H1 (cell line): ENCODE measurements at regions not wholly inside any gene's neighbourhood (a gene's known extent, or its start where the extent isn't known, plus 50 kb on each side); places are given as distances from the start of the nearest gene placed in this dataset.

Source experiments
- GTF2F1 ChIP-seq: IDR thresholded peaks from 2 replicates; pipeline ENCODE4 v1.6.1; 2012; ENCODE audit warnings: low read depth, low read length, improper control_type of control experiment, borderline replicate concordance
- TF ChIP-seq, protein P1 (sequence below): fragments of 300-600 bp; sonication (generic); IDR thresholded peaks from 2 replicates; pipeline ENCODE4 v1.7.1; 2012; ENCODE audit warnings: low read length, moderate library complexity, mild to moderate bottlenecking, inconsistent platforms; ENCODE audit not compliant: insufficient replicate concordance

DNA sequence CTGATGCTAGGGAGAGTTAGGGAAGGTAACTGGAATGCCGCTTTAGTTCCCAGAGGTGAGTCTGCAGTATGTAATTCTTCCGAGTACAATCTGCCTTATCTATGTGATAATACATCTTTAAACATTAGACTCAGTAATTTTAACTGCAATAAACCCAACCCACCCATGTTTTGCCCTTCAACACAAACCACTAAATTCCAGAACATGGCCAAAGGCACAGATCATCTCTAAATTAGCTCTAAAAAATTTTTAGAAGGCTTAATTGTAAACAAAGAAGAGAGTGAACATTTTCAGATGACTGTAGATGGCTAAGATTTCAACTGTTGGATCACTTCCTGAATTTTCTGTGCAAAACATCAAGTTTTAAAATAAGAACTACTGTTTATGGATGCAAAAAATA, 488.7 kb upstream of the ID2 start (continued):
- TF ChIP-seq, protein P1, sequence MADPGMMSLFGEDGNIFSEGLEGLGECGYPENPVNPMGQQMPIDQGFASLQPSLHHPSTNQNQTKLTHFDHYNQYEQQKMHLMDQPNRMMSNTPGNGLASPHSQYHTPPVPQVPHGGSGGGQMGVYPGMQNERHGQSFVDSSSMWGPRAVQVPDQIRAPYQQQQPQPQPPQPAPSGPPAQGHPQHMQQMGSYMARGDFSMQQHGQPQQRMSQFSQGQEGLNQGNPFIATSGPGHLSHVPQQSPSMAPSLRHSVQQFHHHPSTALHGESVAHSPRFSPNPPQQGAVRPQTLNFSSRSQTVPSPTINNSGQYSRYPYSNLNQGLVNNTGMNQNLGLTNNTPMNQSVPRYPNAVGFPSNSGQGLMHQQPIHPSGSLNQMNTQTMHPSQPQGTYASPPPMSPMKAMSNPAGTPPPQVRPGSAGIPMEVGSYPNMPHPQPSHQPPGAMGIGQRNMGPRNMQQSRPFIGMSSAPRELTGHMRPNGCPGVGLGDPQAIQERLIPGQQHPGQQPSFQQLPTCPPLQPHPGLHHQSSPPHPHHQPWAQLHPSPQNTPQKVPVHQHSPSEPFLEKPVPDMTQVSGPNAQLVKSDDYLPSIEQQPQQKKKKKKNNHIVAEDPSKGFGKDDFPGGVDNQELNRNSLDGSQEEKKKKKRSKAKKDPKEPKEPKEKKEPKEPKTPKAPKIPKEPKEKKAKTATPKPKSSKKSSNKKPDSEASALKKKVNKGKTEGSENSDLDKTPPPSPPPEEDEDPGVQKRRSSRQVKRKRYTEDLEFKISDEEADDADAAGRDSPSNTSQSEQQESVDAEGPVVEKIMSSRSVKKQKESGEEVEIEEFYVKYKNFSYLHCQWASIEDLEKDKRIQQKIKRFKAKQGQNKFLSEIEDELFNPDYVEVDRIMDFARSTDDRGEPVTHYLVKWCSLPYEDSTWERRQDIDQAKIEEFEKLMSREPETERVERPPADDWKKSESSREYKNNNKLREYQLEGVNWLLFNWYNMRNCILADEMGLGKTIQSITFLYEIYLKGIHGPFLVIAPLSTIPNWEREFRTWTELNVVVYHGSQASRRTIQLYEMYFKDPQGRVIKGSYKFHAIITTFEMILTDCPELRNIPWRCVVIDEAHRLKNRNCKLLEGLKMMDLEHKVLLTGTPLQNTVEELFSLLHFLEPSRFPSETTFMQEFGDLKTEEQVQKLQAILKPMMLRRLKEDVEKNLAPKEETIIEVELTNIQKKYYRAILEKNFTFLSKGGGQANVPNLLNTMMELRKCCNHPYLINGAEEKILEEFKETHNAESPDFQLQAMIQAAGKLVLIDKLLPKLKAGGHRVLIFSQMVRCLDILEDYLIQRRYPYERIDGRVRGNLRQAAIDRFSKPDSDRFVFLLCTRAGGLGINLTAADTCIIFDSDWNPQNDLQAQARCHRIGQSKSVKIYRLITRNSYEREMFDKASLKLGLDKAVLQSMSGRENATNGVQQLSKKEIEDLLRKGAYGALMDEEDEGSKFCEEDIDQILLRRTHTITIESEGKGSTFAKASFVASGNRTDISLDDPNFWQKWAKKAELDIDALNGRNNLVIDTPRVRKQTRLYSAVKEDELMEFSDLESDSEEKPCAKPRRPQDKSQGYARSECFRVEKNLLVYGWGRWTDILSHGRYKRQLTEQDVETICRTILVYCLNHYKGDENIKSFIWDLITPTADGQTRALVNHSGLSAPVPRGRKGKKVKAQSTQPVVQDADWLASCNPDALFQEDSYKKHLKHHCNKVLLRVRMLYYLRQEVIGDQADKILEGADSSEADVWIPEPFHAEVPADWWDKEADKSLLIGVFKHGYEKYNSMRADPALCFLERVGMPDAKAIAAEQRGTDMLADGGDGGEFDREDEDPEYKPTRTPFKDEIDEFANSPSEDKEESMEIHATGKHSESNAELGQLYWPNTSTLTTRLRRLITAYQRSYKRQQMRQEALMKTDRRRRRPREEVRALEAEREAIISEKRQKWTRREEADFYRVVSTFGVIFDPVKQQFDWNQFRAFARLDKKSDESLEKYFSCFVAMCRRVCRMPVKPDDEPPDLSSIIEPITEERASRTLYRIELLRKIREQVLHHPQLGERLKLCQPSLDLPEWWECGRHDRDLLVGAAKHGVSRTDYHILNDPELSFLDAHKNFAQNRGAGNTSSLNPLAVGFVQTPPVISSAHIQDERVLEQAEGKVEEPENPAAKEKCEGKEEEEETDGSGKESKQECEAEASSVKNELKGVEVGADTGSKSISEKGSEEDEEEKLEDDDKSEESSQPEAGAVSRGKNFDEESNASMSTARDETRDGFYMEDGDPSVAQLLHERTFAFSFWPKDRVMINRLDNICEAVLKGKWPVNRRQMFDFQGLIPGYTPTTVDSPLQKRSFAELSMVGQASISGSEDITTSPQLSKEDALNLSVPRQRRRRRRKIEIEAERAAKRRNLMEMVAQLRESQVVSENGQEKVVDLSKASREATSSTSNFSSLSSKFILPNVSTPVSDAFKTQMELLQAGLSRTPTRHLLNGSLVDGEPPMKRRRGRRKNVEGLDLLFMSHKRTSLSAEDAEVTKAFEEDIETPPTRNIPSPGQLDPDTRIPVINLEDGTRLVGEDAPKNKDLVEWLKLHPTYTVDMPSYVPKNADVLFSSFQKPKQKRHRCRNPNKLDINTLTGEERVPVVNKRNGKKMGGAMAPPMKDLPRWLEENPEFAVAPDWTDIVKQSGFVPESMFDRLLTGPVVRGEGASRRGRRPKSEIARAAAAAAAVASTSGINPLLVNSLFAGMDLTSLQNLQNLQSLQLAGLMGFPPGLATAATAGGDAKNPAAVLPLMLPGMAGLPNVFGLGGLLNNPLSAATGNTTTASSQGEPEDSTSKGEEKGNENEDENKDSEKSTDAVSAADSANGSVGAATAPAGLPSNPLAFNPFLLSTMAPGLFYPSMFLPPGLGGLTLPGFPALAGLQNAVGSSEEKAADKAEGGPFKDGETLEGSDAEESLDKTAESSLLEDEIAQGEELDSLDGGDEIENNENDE = no peak
- no peak for TF ChIP-seq GTF2F1
